Posterior cingulate gyrus (tissue), 11 donors: ENCODE measurements at regions not wholly inside any gene's neighbourhood (a gene's known extent, or its start where the extent isn't known, plus 50 kb on each side); places are given as distances from the start of the nearest gene placed in this dataset.
"Not testable (repeated sequence)": the region's sequence is repeated elsewhere in the genome, so short reads cannot be mapped to it uniquely, and the experiment has no call there.

Experiments used
- DNase-seq, 10 donors: peaks; one replicate each; pipeline versions ENCODE4 v3.0.0 to v3.0.0-alpha.2; 2020 to 2021; ENCODE audit warnings: mixed read lengths in 3 of 10
- intact Hi-C: fragments of 100-400 bp; cut with DNase I; formaldehyde crosslinking; loops from one replicate; pipeline ENCODE4 v1.15.1; 2023

GRCh38 chr10:29702273-29703164 is 67.7 kb upstream of the SVIL start:
- intact Hi-C loops = no loop called here
- no peak for DNase-seq

GRCh38 chr10:29701306-29701705 is 66.5 kb upstream of the SVIL start:
- intact Hi-C loops = no loop called here
- DNase-seq = no peak

- intact Hi-C loops = no loop called here
Observed at GRCh38 chr10:29699621-29700020, 64.8 kb upstream of the SVIL start.

GRCh38 chr10:29698773-29699490 is 64.2 kb upstream of the SVIL start:
- DNase-seq = no peak
- intact Hi-C loops = no loop called here

More at GRCh38 chr10:29699621-29700020, 64.8 kb upstream of the SVIL start:
- DNase-seq = no peak

- DNase-seq, intact Hi-C loops: not testable (repeated sequence)
Observed at GRCh38 chr10:29696581-29696980, 61.8 kb upstream of the SVIL start.

- intact Hi-C loops = no loop called here
- no peak for DNase-seq
Observed at GRCh38 chr10:29694121-29694520, 59.4 kb upstream of the SVIL start.

- no peak for DNase-seq
- intact Hi-C loops = no loop called here
Observed at GRCh38 chr10:29692121-29692539, 57.4 kb upstream of the SVIL start.

GRCh38 chr10:29691564-29692072 is 56.8 kb upstream of the SVIL start:
- DNase-seq = no peak
- intact Hi-C loops = no loop called here

GRCh38 chr10:29689001-29689400 is 54.2 kb upstream of the SVIL start:
- intact Hi-C loops = no loop called here
- no peak for DNase-seq

- intact Hi-C loops = no loop called here
- no peak for DNase-seq
Observed at GRCh38 chr10:29688230-29688661, 53.5 kb upstream of the SVIL start.

- intact Hi-C loops = no loop called here
- no peak for DNase-seq
Observed at GRCh38 chr10:29687421-29688164, 52.8 kb upstream of the SVIL start.

GRCh38 chr10:29685506-29685905 is 50.7 kb upstream of the SVIL start:
- intact Hi-C loops = no loop called here
- no peak for DNase-seq
